ENCODE measurements at regions not wholly inside any gene's neighbourhood (a gene's known extent, or its start where the extent isn't known, plus 50 kb on each side); places are given as distances from the start of the nearest gene placed in this dataset.

GRCh38 chr6:82022614-82023129, 224.9 kb downstream of the IBTK start:
- DNase-seq (ENCODE audit: low spot score): no peak
- in situ Hi-C loops (cut with MboI; ENCODE audit: low pct_unique_long_range_greater_than_20kb, low sequenced_read_pairs, unreplicated experiment): no loop called here
- no peak for TF ChIP-seq CTCF (IDR thresholded peaks at IDR 0.05; ENCODE audit: extremely low read depth, insufficient read depth, missing control alignments)

- no peak for DNase-seq (ENCODE audit: low spot score)
- TF ChIP-seq CTCF (IDR thresholded peaks at IDR 0.05; ENCODE audit: extremely low read depth, insufficient read depth, missing control alignments): no peak
- in situ Hi-C loops (cut with MboI; ENCODE audit: low pct_unique_long_range_greater_than_20kb, low sequenced_read_pairs, unreplicated experiment): no loop called here
Measured at GRCh38 chr6:82017773-82018172, 229.8 kb downstream of the IBTK start.

- in situ Hi-C loops (cut with MboI; ENCODE audit: low pct_unique_long_range_greater_than_20kb, low sequenced_read_pairs, unreplicated experiment): no loop called here
- TF ChIP-seq CTCF (IDR thresholded peaks at IDR 0.05; ENCODE audit: extremely low read depth, insufficient read depth, missing control alignments): no peak
- DNase-seq (ENCODE audit: low spot score): no peak
Measured at GRCh38 chr6:82017288-82017687, 230.3 kb downstream of the IBTK start.

GRCh38 chr6:82015526-82015925, 232.0 kb downstream of the IBTK start:
- no peak for DNase-seq (ENCODE audit: low spot score)
- TF ChIP-seq CTCF (IDR thresholded peaks at IDR 0.05; ENCODE audit: extremely low read depth, insufficient read depth, missing control alignments): no peak
- in situ Hi-C loops (cut with MboI; ENCODE audit: low pct_unique_long_range_greater_than_20kb, low sequenced_read_pairs, unreplicated experiment): no loop called here

- TF ChIP-seq CTCF (IDR thresholded peaks at IDR 0.05; ENCODE audit: extremely low read depth, insufficient read depth, missing control alignments): no peak
- no peak for DNase-seq (ENCODE audit: low spot score)
- in situ Hi-C loops (cut with MboI; ENCODE audit: low pct_unique_long_range_greater_than_20kb, low sequenced_read_pairs, unreplicated experiment): no loop called here
Measured at GRCh38 chr6:82015043-82015442, 232.5 kb downstream of the IBTK start.

GRCh38 chr6:82013561-82014530, 233.7 kb downstream of the IBTK start:
- no peak for TF ChIP-seq CTCF (IDR thresholded peaks at IDR 0.05; ENCODE audit: extremely low read depth, insufficient read depth, missing control alignments)
- no peak for DNase-seq (ENCODE audit: low spot score)
- in situ Hi-C loops (cut with MboI; ENCODE audit: low pct_unique_long_range_greater_than_20kb, low sequenced_read_pairs, unreplicated experiment): no loop called here
